OCI-LY1 (cell line): ENCODE measurements at regions not wholly inside any gene's neighbourhood (a gene's known extent, or its start where the extent isn't known, plus 50 kb on each side); places are given as distances from the start of the nearest gene placed in this dataset.

Experiments
- H2AFZ ChIP-seq: fragments of 200-600 bp; sonication (generic), shearing (Covaris generic); 2 replicates; pipeline ENCODE4 v1.6.0; 2014; ENCODE audit warnings: antibody characterized with exemption, mild to moderate bottlenecking, low read length
- H3F3A ChIP-seq: fragments of 200-600 bp; sonication (generic), shearing (Covaris generic); 2 replicates; pipeline ENCODE4 v1.6.0; 2014; ENCODE audit warnings: mild to moderate bottlenecking, antibody characterized with exemption, low read length, moderate library complexity; ENCODE audit not compliant: insufficient read depth
- H3K27ac ChIP-seq: fragments of 200-600 bp; sonication (generic); 2 replicates; pipeline ENCODE4 v1.5.1; 2014; ENCODE audit warnings: low read length, mixed run types, mild to moderate bottlenecking, low read depth; ENCODE audit not compliant: poor library complexity, severe bottlenecking
- H3K27me3 ChIP-seq: fragments of 200-600 bp; sonication (generic); 2 replicates; pipeline ENCODE4 v1.6.0; 2014; ENCODE audit warnings: antibody characterized with exemption, mild to moderate bottlenecking, low read length, moderate library complexity; ENCODE audit not compliant: insufficient read depth
- H3K36me3 ChIP-seq: fragments of 200-600 bp; sonication (generic); 2 replicates; pipeline ENCODE4 v1.6.1; 2014; ENCODE audit warnings: mild to moderate bottlenecking, antibody characterized with exemption, low read length, moderate library complexity, mixed read lengths; ENCODE audit not compliant: insufficient read depth
- H3K4me1 ChIP-seq: fragments of 200-600 bp; sonication (generic); 2 replicates; pipeline ENCODE4 v1.5.1; 2014; ENCODE audit warnings: mild to moderate bottlenecking, low read length, moderate library complexity; ENCODE audit not compliant: insufficient read depth, severe bottlenecking
- H3K4me2 ChIP-seq: fragments of 200-600 bp; sonication (generic), shearing (Covaris generic); 2 replicates; pipeline ENCODE4 v1.6.1; 2014; ENCODE audit warnings: low read length
- H3K4me3 ChIP-seq: fragments of 200-600 bp; sonication (generic); 2 replicates; pipeline ENCODE4 v1.5.1; 2014; ENCODE audit warnings: low read length, low read depth, mild to moderate bottlenecking, mixed read lengths; ENCODE audit not compliant: poor library complexity, severe bottlenecking
- H3K79me2 ChIP-seq: fragments of 200-600 bp; shearing (Covaris generic); 2 replicates; pipeline ENCODE4 v1.6.1; 2016; ENCODE audit warnings: mixed run types, low read length, mixed read lengths; ENCODE audit not compliant: insufficient read depth
- H3K9ac ChIP-seq: fragments of 200-600 bp; sonication (generic), shearing (Covaris generic); 2 replicates; pipeline ENCODE4 v1.6.1; 2014; ENCODE audit warnings: mild to moderate bottlenecking, low read length, mixed read lengths
- H3K9me2 ChIP-seq: fragments of 200-600 bp; sonication (generic), shearing (Covaris generic); 2 replicates; pipeline ENCODE4 v1.6.1; 2014; ENCODE audit warnings: low read depth, mild to moderate bottlenecking, low read length, mixed read lengths
- H3K9me3 ChIP-seq: fragments of 200-600 bp; shearing (Covaris generic); 2 replicates; pipeline ENCODE4 v1.6.1; 2014; ENCODE audit warnings: low read length, mixed read lengths
- H4K20me1 ChIP-seq: fragments of 200-600 bp; sonication (generic), shearing (Covaris generic); 2 replicates; pipeline ENCODE4 v1.6.0; 2016; ENCODE audit warnings: mild to moderate bottlenecking, low read length; ENCODE audit not compliant: insufficient read depth
- CTCF ChIP-seq: fragments of 200-600 bp; sonication (generic), shearing (Covaris generic); IDR thresholded peaks from 2 replicates; pipeline ENCODE4 v1.5.1; 2017; ENCODE audit warnings: mild to moderate bottlenecking, antibody characterized with exemption, low read length, moderate library complexity, mixed read lengths
- EZH2 ChIP-seq: fragments of 200-600 bp; sonication (generic), shearing (Covaris generic); IDR thresholded peaks from 2 replicates; pipeline ENCODE4 v1.8.0; 2017; ENCODE audit warnings: borderline replicate concordance, mixed run types, mild to moderate bottlenecking, antibody characterized with exemption, low read length, moderate library complexity, mixed read lengths

GRCh38 chr12:75894965-75895754 lies 136.4 kb downstream of the PHLDA1 start:
- no peak overlapping the region for H3K4me2 ChIP-seq
- no peaks in the 10 kb centered on the region for H3K79me2 ChIP-seq
- no peaks in the 10 kb centered on the region for H3K4me1 ChIP-seq
- H2AFZ ChIP-seq, result no peak overlapping the region
- no peaks in the 10 kb centered on the region for H4K20me1 ChIP-seq
- H3K9ac ChIP-seq, result no peak overlapping the region
- H3K36me3 ChIP-seq, result no peaks in the 10 kb centered on the region
- no peak overlapping the region for H3K4me3 ChIP-seq
- no peaks in the 10 kb centered on the region for H3K9me3 ChIP-seq
- H3K9me2 ChIP-seq, result no peaks in the 10 kb centered on the region
- no peaks in the 10 kb centered on the region for H3F3A ChIP-seq
- H3K27ac ChIP-seq, result no peak overlapping the region
- no peaks in the 10 kb centered on the region for H3K27me3 ChIP-seq
- TF ChIP-seq CTCF (no peak), EZH2 (no peak)

GRCh38 chr12:75893765-75894164 lies 137.8 kb downstream of the PHLDA1 start:
- no peak overlapping the region for H3K9ac ChIP-seq
- no peaks in the 10 kb centered on the region for H3K27me3 ChIP-seq
- H3F3A ChIP-seq, result no peaks in the 10 kb centered on the region
- no peak for TF ChIP-seq EZH2
- no peak for TF ChIP-seq CTCF
- no peaks in the 10 kb centered on the region for H3K36me3 ChIP-seq
- no peaks in the 10 kb centered on the region for H3K4me1 ChIP-seq
- H3K4me3 ChIP-seq, result no peak overlapping the region
- no peak overlapping the region for H3K4me2 ChIP-seq
- H4K20me1 ChIP-seq, result no peaks in the 10 kb centered on the region
- no peak overlapping the region for H2AFZ ChIP-seq
- no peaks in the 10 kb centered on the region for H3K79me2 ChIP-seq
- no peak overlapping the region for H3K27ac ChIP-seq
- no peaks in the 10 kb centered on the region for H3K9me3 ChIP-seq
- H3K9me2 ChIP-seq, result no peaks in the 10 kb centered on the region

- no peak for TF ChIP-seq EZH2
- no peak for TF ChIP-seq CTCF
- Histone ChIP-seq H3K9me2 (no peaks in the 10 kb centered on the region), H3K9ac (no peak overlapping the region), H3K9me3 (no peaks in the 10 kb centered on the region), H4K20me1 (no peaks in the 10 kb centered on the region), H2AFZ (no peak overlapping the region), H3K27ac (no peak overlapping the region), H3K4me3 (no peak overlapping the region), H3K4me2 (no peak overlapping the region), H3K4me1 (no peaks in the 10 kb centered on the region), H3F3A (no peaks in the 10 kb centered on the region), H3K79me2 (no peaks in the 10 kb centered on the region), H3K27me3 (no peaks in the 10 kb centered on the region), H3K36me3 (no peaks in the 10 kb centered on the region)
These were observed 138.7 kb downstream of the PHLDA1 start for GRCh38 chr12:75892731-75893408.
